ENCODE measurements at regions not wholly inside any gene's neighbourhood (a gene's known extent, or its start where the extent isn't known, plus 50 kb on each side); places are given as distances from the start of the nearest gene placed in this dataset.

- TF ChIP-seq POLR2A (IDR thresholded peaks at IDR 0.05) = no peak
- TF ChIP-seq, protein P1, sequence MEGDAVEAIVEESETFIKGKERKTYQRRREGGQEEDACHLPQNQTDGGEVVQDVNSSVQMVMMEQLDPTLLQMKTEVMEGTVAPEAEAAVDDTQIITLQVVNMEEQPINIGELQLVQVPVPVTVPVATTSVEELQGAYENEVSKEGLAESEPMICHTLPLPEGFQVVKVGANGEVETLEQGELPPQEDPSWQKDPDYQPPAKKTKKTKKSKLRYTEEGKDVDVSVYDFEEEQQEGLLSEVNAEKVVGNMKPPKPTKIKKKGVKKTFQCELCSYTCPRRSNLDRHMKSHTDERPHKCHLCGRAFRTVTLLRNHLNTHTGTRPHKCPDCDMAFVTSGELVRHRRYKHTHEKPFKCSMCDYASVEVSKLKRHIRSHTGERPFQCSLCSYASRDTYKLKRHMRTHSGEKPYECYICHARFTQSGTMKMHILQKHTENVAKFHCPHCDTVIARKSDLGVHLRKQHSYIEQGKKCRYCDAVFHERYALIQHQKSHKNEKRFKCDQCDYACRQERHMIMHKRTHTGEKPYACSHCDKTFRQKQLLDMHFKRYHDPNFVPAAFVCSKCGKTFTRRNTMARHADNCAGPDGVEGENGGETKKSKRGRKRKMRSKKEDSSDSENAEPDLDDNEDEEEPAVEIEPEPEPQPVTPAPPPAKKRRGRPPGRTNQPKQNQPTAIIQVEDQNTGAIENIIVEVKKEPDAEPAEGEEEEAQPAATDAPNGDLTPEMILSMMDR (IDR thresholded peaks at IDR 0.05) = no peak
These were observed 71.0 kb upstream of the FAM83B start for GRCh38 chr6:54775576-54775975.

Measured in body of pancreas (tissue), 4 donors.